Upper lobe of left lung (tissue), 6 donors: ENCODE measurements at regions not wholly inside any gene's neighbourhood (a gene's known extent, or its start where the extent isn't known, plus 50 kb on each side); places are given as distances from the start of the nearest gene placed in this dataset.

Source experiments
- ATAC-seq, 2 donors: fragments of 200-7000 bp; cut with Tn5 transposase; one replicate each; pipeline ENCODE4 v1.9.1; 2022; ENCODE audit warnings: mild to moderate bottlenecking in 2 of 2, moderate library complexity in 2 of 2; ENCODE audit not compliant: low FRiP score in 2 of 2
- DNase-seq, 2 donors: peaks; one replicate each; pipeline ENCODE4 v3.0.0-alpha.2; 2019 to 2020
- H3K27ac ChIP-seq, 4 donors: fragments of 200-600 bp; sonication (generic); one replicate each; pipeline ENCODE4 v1.5.1; 2016 to 2019
- H3K27me3 ChIP-seq, 4 donors: fragments of 200-600 bp; sonication (generic); one replicate each; pipeline ENCODE4 v1.5.1; 2017 to 2019
- H3K36me3 ChIP-seq, 4 donors: fragments of 200-600 bp; sonication (generic); one replicate each; pipeline ENCODE4 v1.5.1; 2016 to 2019
- H3K4me1 ChIP-seq, 4 donors: fragments of 200-600 bp; sonication (generic); one replicate each; pipeline ENCODE4 v1.5.1; 2018 to 2019
- H3K4me3 ChIP-seq, 4 donors: fragments of 200-600 bp; sonication (generic); one replicate each; pipeline ENCODE4 v1.5.1; 2017 to 2019; ENCODE audit warnings: mild to moderate bottlenecking in 2 of 4, moderate library complexity in 1 of 4
- H3K9me3 ChIP-seq, 4 donors: fragments of 200-600 bp; sonication (generic); one replicate each; pipeline ENCODE4 v1.5.1; 2018 to 2019
- EP300 ChIP-seq, 4 donors: sonication (generic); formaldehyde crosslinking; IDR thresholded peaks; one replicate each; pipeline ENCODE4 v1.5.1; 2017; ENCODE audit warnings: antibody characterized with exemption in 4 of 4, control low read depth in 2 of 4
- POLR2A ChIP-seq, 4 donors: fragments of 450-650 bp; IDR thresholded peaks; one replicate each; pipeline ENCODE4 v1.5.1; 2016 to 2017; ENCODE audit warnings: antibody characterized with exemption in 4 of 4, mild to moderate bottlenecking in 2 of 4
- POLR2AphosphoS5 ChIP-seq, 2 donors: sonication (generic); formaldehyde crosslinking; IDR thresholded peaks; one replicate each; pipeline ENCODE4 v1.5.1; 2017; ENCODE audit warnings: antibody characterized with exemption in 2 of 2
- WGBS, 2 donors: methylation state at CpG; one replicate each; pipeline ENCODE4 v1.1.5; 2017 to 2018; 5-methylcytosine and 5-hydroxymethylcytosine counted together
- TF ChIP-seq, protein P1 (sequence below), 6 experiments: fragments of 450-650 bp in 4 of 6; fragments of 200-600 bp in 2 of 6; sonication (generic) in 2 of 6; IDR thresholded peaks; one replicate each; pipeline ENCODE4 v1.5.1; 2016 to 2019; ENCODE audit warnings: antibody characterized with exemption in 6 of 6
- donor health status: DM: no; HTN: no; CAD: no; lungs with moderate emphysema.
- donor health status: DM: no; HTN: yes; CAD: no; lungs with severe emphysema.

DNA sequence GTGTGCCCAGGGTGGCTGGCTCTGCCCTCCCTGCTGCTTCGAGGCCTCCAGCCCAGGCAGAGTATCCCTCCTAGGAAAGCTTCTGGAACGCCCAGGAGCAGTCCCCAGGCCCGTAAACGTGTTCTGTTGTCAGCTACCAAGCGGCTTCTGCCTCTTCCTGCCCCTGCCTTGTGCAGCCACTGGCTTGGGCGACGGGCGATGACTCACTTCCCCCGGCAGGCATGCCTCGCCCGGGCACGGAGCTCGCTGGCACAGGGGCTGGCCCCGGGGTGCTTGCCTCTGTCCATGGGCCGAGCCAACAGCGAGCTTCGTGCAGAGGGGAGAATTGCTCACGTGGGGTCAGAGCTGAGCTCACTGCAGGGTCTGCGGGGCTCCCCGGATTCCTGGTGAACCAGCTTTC lies 86.7 kb upstream of the THBS2 start:
- H3K27ac ChIP-seq: no peak overlapping the region
- H3K4me3 ChIP-seq: no peak overlapping the region
- H3K36me3 ChIP-seq: no peaks in the 10 kb centered on the region
- no peak for TF ChIP-seq POLR2AphosphoS5 (IDR thresholded peaks at IDR 0.05)
- TF ChIP-seq EP300 (IDR thresholded peaks at IDR 0.05): no peak
- TF ChIP-seq, protein P1, sequence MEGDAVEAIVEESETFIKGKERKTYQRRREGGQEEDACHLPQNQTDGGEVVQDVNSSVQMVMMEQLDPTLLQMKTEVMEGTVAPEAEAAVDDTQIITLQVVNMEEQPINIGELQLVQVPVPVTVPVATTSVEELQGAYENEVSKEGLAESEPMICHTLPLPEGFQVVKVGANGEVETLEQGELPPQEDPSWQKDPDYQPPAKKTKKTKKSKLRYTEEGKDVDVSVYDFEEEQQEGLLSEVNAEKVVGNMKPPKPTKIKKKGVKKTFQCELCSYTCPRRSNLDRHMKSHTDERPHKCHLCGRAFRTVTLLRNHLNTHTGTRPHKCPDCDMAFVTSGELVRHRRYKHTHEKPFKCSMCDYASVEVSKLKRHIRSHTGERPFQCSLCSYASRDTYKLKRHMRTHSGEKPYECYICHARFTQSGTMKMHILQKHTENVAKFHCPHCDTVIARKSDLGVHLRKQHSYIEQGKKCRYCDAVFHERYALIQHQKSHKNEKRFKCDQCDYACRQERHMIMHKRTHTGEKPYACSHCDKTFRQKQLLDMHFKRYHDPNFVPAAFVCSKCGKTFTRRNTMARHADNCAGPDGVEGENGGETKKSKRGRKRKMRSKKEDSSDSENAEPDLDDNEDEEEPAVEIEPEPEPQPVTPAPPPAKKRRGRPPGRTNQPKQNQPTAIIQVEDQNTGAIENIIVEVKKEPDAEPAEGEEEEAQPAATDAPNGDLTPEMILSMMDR (IDR thresholded peaks at IDR 0.05): no peak
- no peak for TF ChIP-seq POLR2A (IDR thresholded peaks at IDR 0.05)
- DNase-seq (peak in 1 of 2 donors; percentile 78), ATAC-seq (no peak)
- H3K4me1 ChIP-seq: no peaks in the 10 kb centered on the region
- no peaks in the 10 kb centered on the region for H3K27me3 ChIP-seq
- WGBS, 2 donors: 82 to 90% methylated on average over 15 to 20 of the region's 20 CpGs
- H3K9me3 ChIP-seq: no peaks in the 10 kb centered on the region

DNA sequence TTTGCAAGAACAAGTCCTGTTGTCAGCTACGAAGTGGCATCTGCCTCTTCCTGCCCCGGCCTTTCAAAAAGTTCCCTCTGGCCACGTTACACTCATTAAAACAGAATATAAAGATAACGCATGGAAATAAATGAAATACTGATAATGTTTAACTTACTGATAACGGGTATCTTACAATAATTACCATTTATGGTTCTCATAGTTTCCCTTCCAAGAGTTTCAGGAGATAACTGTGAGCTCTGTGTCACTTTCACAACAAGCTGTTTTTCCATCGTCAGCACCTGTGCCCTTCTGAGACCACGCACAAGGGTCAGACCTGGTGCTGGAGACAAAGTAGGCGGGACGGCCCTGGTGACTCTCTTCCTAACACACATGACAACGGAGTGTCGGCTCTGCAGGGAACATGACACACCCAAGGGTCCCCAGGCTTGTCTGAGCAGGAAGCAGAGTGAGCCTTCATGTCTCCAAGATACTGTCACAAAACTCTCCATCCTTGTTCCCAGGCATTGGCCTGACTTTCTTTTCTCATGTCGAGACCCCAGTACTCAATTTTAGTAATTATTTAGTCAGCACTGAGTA lies 86.2 kb upstream of the THBS2 start:
- Histone ChIP-seq H3K4me1 (no peaks in the 10 kb centered on the region), H3K9me3 (no peaks in the 10 kb centered on the region), H3K36me3 (no peaks in the 10 kb centered on the region), H3K4me3 (no peak overlapping the region), H3K27ac (no peak overlapping the region), H3K27me3 (no peaks in the 10 kb centered on the region)
- TF ChIP-seq EP300 (IDR thresholded peaks at IDR 0.05) (no peak), POLR2AphosphoS5 (IDR thresholded peaks at IDR 0.05) (no peak), POLR2A (IDR thresholded peaks at IDR 0.05) (no peak)
- TF ChIP-seq, protein P1 (IDR thresholded peaks at IDR 0.05): no peak
- no peak for DNase-seq
- no peak for ATAC-seq
- WGBS, 2 donors: 82 to 89% methylated on average over 12 of the region's 12 CpGs

DNA sequence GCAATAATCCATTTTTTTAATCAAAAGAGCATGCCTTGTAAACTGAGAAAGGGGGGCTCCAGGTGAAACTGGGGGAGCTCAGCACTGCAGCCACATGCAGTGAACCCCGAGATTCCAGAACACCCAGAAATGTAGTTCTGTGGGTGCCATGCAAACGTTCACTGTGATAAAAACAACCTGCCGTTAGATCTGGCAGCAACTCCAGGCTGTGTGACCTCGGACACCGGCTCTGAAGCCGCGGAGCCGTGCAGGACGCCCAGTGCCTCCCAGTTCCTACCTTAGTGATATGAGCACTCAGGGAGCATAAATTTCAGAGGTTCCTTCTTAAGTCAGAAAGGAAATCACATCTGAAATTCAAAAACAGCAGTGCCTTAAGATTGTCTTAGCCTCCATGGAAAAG lies 85.4 kb upstream of the THBS2 start:
- no peak for TF ChIP-seq POLR2A (IDR thresholded peaks at IDR 0.05)
- TF ChIP-seq, protein P1 (IDR thresholded peaks at IDR 0.05): no peak
- no peak for TF ChIP-seq POLR2AphosphoS5 (IDR thresholded peaks at IDR 0.05)
- TF ChIP-seq EP300 (IDR thresholded peaks at IDR 0.05): no peak
- Histone ChIP-seq H3K9me3 (no peaks in the 10 kb centered on the region), H3K36me3 (no peaks in the 10 kb centered on the region), H3K27me3 (no peaks in the 10 kb centered on the region), H3K27ac (no peak overlapping the region), H3K4me3 (no peak overlapping the region), H3K4me1 (no peaks in the 10 kb centered on the region)
- no peak for ATAC-seq
- DNase-seq: no peak
- WGBS, 2 donors: 93 to 94% methylated on average over 9 of the region's 9 CpGs

DNA sequence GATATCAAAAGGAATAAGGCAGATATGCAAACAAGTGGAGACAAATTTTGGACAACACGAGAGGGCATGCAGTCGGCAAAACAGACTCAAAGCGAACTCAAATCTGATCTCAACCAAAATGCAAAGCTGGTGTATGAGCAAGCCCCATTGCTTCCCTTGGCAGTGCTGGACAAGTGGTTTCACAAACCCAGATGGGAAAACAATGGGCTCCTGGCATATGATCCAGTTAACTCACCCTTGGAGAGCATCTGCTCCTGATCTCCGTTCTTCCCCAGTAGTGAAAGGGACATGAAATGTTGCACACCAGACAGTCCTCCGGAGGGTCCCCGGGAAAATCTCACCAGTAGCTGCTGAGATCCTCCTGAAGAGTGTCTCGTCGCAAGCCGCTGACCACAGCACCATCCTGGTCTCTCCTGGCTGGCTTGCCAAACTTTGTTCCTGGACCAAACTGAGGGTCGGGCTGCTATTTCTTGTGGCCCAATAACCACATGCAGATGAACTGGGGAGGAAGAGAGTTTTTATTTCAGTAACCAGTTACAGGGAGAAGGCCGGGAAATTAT lies 84.3 kb upstream of the THBS2 start:
- WGBS, 2 donors: 92 to 94% methylated on average over 11 of the region's 11 CpGs
- Histone ChIP-seq H3K4me3 (no peak overlapping the region), H3K4me1 (no peaks in the 10 kb centered on the region), H3K9me3 (no peaks in the 10 kb centered on the region), H3K27ac (no peak overlapping the region), H3K27me3 (no peaks in the 10 kb centered on the region), H3K36me3 (no peaks in the 10 kb centered on the region)
- no peak for ATAC-seq
- DNase-seq: no peak
- TF ChIP-seq POLR2A (IDR thresholded peaks at IDR 0.05) (no peak), POLR2AphosphoS5 (IDR thresholded peaks at IDR 0.05) (no peak), EP300 (IDR thresholded peaks at IDR 0.05) (no peak)
- TF ChIP-seq, protein P1 (IDR thresholded peaks at IDR 0.05): no peak

DNA sequence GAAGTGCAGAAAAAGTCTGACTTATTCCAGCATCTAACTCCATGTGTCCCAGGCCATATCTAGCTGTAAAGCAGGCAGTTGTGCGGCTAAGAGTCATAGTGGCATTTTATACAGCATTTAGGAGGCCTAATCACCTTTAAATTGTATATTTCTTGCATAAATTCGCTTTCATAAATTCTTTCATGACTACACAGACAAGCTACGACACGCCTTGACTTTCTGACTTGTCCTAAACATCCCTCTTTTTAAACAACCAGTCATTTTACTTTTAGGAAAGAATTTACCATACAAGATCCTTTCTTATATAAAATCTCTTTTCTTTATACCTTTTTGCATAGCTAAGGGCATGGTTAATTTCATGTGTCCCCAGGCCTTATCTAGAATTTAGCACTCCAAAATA lies 81.7 kb upstream of the THBS2 start:
- WGBS, 2 donors: 80 to 91% methylated on average over 4 of the region's 4 CpGs
- no peak for ATAC-seq

More for the DNA sequence above, 81.7 kb upstream of the THBS2 start:
- no peak overlapping the region for H3K27ac ChIP-seq
- H3K36me3 ChIP-seq: no peaks in the 10 kb centered on the region
- H3K4me3 ChIP-seq: no peak overlapping the region
- H3K9me3 ChIP-seq: no peaks in the 10 kb centered on the region
- no peak for TF ChIP-seq EP300 (IDR thresholded peaks at IDR 0.05)
- TF ChIP-seq POLR2A (IDR thresholded peaks at IDR 0.05): no peak
- TF ChIP-seq POLR2AphosphoS5 (IDR thresholded peaks at IDR 0.05): no peak
- TF ChIP-seq, protein P1 (IDR thresholded peaks at IDR 0.05): no peak
- DNase-seq: no peak
- H3K27me3 ChIP-seq: no peaks in the 10 kb centered on the region
- no peaks in the 10 kb centered on the region for H3K4me1 ChIP-seq
